OCI-LY3 (cell line): ENCODE measurements at regions not wholly inside any gene's neighbourhood (a gene's known extent, or its start where the extent isn't known, plus 50 kb on each side); places are given as distances from the start of the nearest gene placed in this dataset.

Experiments
- EZH2phosphoT487 ChIP-seq: fragments of 200-600 bp; shearing (Covaris generic); IDR thresholded peaks from 2 replicates; pipeline ENCODE4 v1.6.1; 2018; ENCODE audit warnings: antibody characterized with exemption, mixed run types, low read depth
- TF ChIP-seq, protein P1 (sequence below): fragments of 200-600, 300-600 bp; sonication (generic); IDR thresholded peaks from 2 replicates; pipeline ENCODE4 v1.5.1; 2014; ENCODE audit warnings: antibody characterized with exemption, low read length, low read depth

GRCh38 chr5:124456249-124456648, 290.2 kb downstream of the ZNF608 start:
- TF ChIP-seq, protein P1, sequence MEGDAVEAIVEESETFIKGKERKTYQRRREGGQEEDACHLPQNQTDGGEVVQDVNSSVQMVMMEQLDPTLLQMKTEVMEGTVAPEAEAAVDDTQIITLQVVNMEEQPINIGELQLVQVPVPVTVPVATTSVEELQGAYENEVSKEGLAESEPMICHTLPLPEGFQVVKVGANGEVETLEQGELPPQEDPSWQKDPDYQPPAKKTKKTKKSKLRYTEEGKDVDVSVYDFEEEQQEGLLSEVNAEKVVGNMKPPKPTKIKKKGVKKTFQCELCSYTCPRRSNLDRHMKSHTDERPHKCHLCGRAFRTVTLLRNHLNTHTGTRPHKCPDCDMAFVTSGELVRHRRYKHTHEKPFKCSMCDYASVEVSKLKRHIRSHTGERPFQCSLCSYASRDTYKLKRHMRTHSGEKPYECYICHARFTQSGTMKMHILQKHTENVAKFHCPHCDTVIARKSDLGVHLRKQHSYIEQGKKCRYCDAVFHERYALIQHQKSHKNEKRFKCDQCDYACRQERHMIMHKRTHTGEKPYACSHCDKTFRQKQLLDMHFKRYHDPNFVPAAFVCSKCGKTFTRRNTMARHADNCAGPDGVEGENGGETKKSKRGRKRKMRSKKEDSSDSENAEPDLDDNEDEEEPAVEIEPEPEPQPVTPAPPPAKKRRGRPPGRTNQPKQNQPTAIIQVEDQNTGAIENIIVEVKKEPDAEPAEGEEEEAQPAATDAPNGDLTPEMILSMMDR, result no peak
- TF ChIP-seq EZH2phosphoT487, result no peak
